IPS-18c (cell line): ENCODE measurements at regions not wholly inside any gene's neighbourhood (a gene's known extent, or its start where the extent isn't known, plus 50 kb on each side); places are given as distances from the start of the nearest gene placed in this dataset.

Experiments used
- H3K4me3 ChIP-seq: 2 replicates; pipeline ENCODE4 v1.7.0; 2013; ENCODE audit warnings: low read depth, mild to moderate bottlenecking, low read length, moderate library complexity; ENCODE audit not compliant: insufficient read depth
- H3K9me3 ChIP-seq: one replicate; pipeline ENCODE4 v1.6.1; 2013; ENCODE audit warnings: mild to moderate bottlenecking, low read length, moderate library complexity; ENCODE audit not compliant: control insufficient read depth, insufficient read depth

GRCh38 chr1:43067977-43068751 is 103.9 kb downstream of the EBNA1BP2 start:
- Histone ChIP-seq H3K4me3 (0 out of 2 replicates have a peak overlapping the region, but pooled peaks have one; percentile 24), H3K9me3 (no peaks in the 10 kb centered on the region)

- H3K4me3 ChIP-seq: no peak overlapping the region
- no peaks in the 10 kb centered on the region for H3K9me3 ChIP-seq
Measured at GRCh38 chr1:43067233-43067745, 104.8 kb downstream of the EBNA1BP2 start.

- Histone ChIP-seq H3K9me3 (no peaks in the 10 kb centered on the region), H3K4me3 (no peak overlapping the region)
Measured at GRCh38 chr1:43066578-43066977, 105.5 kb downstream of the EBNA1BP2 start.

GRCh38 chr1:43065616-43066399 is 106.3 kb downstream of the EBNA1BP2 start:
- H3K9me3 ChIP-seq: no peaks in the 10 kb centered on the region
- H3K4me3 ChIP-seq: no peak overlapping the region

- Histone ChIP-seq H3K4me3 (no peak overlapping the region), H3K9me3 (no peaks in the 10 kb centered on the region)
Measured at GRCh38 chr1:43065191-43065590, 106.5 kb upstream of the SLC2A1 start.

GRCh38 chr1:43063394-43064219 is 104.9 kb upstream of the SLC2A1 start:
- no peaks in the 10 kb centered on the region for H3K9me3 ChIP-seq
- no peak overlapping the region for H3K4me3 ChIP-seq

GRCh38 chr1:43062527-43063095 is 103.9 kb upstream of the SLC2A1 start:
- no peaks in the 10 kb centered on the region for H3K9me3 ChIP-seq
- no peak overlapping the region for H3K4me3 ChIP-seq

- H3K9me3 ChIP-seq: no peaks in the 10 kb centered on the region
- H3K4me3 ChIP-seq: no peak overlapping the region
Measured at GRCh38 chr1:43061757-43062156, 103.1 kb upstream of the SLC2A1 start.

GRCh38 chr1:43059640-43060574 is 101.2 kb upstream of the SLC2A1 start:
- Histone ChIP-seq H3K4me3 (no peak overlapping the region), H3K9me3 (no peaks in the 10 kb centered on the region)

GRCh38 chr1:43058545-43059360 is 100.1 kb upstream of the SLC2A1 start:
- H3K9me3 ChIP-seq: no peaks in the 10 kb centered on the region
- H3K4me3 ChIP-seq: no peak overlapping the region

- no peak overlapping the region for H3K4me3 ChIP-seq
- H3K9me3 ChIP-seq: no peaks in the 10 kb centered on the region
Measured at GRCh38 chr1:43058056-43058455, 99.4 kb upstream of the SLC2A1 start.

GRCh38 chr1:43057567-43057966 is 98.9 kb upstream of the SLC2A1 start:
- H3K9me3 ChIP-seq: no peaks in the 10 kb centered on the region
- no peak overlapping the region for H3K4me3 ChIP-seq

- H3K4me3 ChIP-seq: no peak overlapping the region
- no peaks in the 10 kb centered on the region for H3K9me3 ChIP-seq
Measured at GRCh38 chr1:43056981-43057391, 98.3 kb upstream of the SLC2A1 start.

- no peaks in the 10 kb centered on the region for H3K9me3 ChIP-seq
- no peak overlapping the region for H3K4me3 ChIP-seq
Measured at GRCh38 chr1:43056460-43056859, 97.8 kb upstream of the SLC2A1 start.

- no peaks in the 10 kb centered on the region for H3K9me3 ChIP-seq
- H3K4me3 ChIP-seq: no peak overlapping the region
Measured at GRCh38 chr1:43054961-43055360, 96.3 kb upstream of the SLC2A1 start.
